Head of caudate nucleus (tissue), 42 donors: ENCODE measurements at regions not wholly inside any gene's neighbourhood (a gene's known extent, or its start where the extent isn't known, plus 50 kb on each side); places are given as distances from the start of the nearest gene placed in this dataset.
"Not testable (repeated sequence)": the region's sequence is repeated elsewhere in the genome, so short reads cannot be mapped to it uniquely, and the experiment has no call there.

Experiments
- DNase-seq, 42 donors: peaks; one replicate each; pipeline versions ENCODE4 v3.0.0 to v3.0.0-alpha.2; 2020 to 2021; ENCODE audit warnings: mixed read lengths in 7 of 42
- intact Hi-C: fragments of 100-400 bp; cut with DNase I; formaldehyde crosslinking; loops from one replicate; pipeline ENCODE4 v1.15.0; 2022

DNA sequence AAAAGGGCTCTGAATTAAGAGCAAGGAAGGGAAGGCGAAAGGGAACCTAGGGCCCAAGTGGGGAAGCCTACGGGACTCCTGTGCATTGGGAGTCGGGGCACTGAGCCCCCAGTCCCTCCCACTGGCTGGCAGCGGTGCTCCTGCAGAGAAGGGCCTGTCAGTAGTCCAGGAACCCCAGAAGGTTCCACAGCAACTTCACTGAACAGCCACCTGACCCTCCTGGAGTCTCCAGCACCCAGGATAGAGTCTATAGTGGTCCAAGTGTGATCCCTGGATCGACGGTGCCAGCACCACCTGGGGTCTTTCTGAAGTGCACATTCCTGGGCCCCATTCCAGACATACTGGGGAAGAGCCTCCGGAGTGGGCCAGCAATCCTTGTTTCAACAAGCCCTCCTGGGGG lies 100.0 kb upstream of the B3GAT1 start:
- peak in 10 of 42 donors; percentile 1 to 37 (median 7) for DNase-seq
- intact Hi-C loops: no loop called here

DNA sequence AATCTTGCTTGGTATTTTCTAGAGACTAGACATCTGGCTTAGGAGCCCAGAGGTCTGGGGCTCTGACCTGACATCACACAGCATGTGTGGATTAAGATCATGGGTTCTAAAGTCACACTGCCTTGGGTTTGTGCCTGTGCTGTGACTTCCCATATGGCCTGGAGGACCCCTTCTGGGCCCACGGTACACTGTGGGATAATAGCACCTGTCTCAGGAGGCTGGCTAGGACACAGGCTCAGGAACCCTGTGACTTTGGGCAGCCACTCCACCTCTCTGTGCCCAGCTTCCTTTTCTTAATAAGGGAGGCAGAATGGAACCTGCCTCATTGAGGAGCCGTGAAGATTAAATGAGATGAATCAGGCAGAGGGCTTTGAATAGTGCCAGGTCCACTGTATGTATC lies 99.2 kb upstream of the B3GAT1 start:
- intact Hi-C loops: no loop called here
- DNase-seq: peak in 6 of 42 donors; percentile 1 to 39 (median 14)

DNA sequence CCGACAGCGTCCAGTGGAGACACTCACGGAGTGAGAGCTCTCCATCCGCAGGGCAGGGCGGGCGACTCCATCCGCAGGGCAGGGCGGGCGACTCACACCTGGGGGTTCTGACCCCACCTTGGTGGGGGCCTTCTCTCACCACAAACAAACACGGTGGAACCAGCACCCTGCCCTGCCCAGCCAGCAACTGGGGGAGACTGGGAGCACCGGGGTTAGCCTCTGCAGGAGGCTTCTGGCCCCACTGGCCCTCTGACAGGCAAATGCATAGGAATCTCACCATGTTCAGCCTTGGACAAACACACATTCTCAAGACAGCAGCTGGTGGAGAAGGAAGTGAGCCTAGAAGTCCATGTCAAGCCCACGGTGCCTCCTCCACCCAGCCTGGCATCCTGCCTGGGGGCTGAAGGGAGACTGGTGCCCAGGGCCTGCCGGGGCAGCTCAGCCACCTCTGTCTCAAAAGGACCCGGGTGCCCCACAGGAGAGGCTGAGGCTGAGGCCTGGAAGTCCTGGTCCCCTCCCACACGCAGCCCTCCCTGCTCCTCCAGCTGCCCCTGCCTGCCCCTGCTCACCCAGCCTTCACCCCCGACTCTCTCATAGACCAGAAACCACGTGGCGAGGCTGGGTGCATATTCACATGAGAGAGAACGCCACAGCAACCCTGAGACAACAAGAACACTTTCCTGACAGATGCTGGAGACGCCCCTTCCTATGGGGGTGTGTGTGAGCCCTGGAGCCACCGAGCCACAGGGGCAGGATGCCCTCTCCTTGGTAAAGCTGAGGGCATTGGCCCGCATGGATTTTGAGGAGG lies 98.4 kb upstream of the B3GAT1 start:
- intact Hi-C loops: no loop called here
- peak in 15 of 42 donors; percentile 1 to 41 (median 14) for DNase-seq

DNA sequence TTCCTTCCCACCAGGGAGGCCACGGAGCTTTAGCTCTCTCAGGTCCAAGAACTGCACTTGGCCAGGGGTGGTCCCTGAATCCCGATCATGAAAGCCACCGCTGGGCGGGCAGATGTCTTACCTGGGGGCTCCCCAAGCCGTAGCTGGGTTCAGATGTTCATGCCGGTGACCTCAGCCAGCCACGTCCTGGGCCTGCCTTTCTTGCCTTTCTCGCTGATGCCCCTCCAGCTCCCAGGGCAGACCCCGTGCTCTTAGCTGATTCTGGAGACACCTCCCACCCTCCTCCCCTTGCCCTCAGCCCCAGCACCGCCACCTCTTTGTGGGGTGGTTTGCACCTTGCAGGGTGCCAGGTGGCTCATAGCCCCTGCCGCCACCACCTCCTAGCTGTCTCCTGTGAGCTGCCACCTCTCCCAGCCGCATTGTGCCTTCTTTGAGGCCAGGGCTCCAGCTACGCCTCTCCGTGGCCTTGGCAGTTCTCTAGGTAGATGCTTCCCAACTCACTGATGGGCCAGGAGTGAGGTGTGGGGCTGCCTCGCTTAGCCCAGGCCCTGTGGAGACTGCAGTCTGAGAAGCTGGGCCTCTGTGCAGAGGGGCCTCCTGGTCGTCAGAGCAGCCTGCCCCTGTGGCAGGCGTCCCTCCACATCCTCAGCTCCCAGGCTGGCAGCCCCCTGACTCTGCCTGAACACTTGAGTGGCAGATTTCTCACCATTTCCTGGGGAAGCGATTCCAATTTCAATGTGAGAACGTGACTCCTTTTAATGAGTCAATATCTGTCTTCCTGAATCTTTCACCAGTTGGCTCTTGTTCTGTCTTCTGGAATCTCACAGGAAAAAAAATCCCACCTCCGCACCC lies 97.6 kb upstream of the B3GAT1 start:
- intact Hi-C loops: no loop called here
- DNase-seq: peak in 12 of 42 donors; percentile 1 to 40 (median 9)

DNA sequence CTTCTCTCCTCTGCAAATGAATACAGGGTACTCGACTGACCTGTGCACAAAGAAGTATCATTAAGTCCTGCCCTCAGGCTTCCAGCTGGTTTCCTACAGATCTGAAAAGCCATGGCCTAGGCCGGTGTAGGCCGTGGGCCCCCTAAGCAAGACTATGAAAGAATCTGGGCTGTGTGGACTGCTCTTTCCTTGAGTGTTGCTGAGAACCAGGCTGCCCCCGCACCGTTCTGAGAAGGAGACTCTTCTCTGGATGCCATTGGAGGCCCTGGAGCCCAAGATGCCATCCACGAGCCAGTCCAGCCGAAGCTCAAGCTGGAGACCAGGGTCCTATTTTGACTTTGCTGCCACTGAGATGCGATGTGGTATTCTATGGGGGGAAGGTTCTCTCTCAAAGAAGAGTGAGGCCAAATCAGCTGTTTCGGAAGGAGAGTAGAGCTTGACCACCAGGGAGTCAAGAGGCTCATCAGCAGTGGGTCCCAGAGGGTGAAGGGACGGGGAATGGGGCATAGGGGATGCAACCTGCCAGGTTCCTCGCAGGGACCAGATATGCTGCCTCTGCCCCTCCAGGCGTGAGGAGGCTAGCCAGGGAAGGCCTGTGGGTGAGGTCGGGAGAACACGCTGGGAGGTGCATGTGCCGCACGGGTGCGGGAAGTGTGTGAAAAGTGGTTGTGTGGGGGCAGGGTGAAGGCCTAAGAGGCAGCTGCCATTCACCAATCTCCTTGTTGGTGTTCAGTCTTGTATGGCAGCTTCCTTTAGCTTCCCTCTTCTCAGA lies 96.4 kb upstream of the B3GAT1 start:
- intact Hi-C loops: no loop called here
- peak in 12 of 42 donors; percentile 1 to 36 (median 11) for DNase-seq

DNA sequence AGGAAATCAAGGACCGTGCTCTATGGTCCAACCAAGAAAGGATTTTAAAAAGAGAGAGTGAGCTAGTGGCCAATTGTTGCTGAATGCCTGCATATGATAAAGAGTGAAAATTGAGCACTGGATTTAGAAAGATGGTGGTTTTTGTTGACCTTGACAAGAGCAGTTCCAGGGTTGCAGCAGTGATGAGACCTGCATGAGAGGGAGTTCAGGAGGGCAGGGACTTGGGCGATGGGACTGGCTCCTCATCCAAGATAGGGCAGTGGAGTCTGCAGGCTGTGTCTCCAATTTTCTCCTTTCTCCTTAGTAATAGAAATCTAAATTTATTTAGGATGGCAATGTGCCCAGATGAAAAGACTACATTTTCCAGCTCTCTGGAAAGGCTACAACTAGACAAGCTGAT lies 94.0 kb upstream of the B3GAT1 start:
- intact Hi-C loops: no loop called here
- peak in 2 of 42 donors; percentile 7 to 15 for DNase-seq

DNA sequence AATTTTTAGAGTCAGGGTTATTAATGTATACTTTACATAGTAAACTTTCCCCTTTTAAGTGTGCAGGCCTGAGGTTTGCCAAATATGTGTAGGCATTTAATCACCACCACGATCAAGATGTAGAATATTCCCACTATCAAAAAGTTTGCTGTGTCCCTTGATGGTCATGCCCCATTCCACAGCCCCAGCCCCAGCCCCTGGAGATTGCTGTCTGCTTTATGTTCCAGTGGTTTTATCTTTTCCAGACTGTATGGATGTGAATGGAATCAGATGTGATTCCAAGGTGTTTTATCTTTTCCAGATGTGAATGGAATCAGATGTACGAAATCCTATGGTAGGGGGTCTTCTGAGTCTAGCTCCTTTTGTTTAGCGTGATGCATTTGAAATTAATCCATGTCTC lies 93.1 kb upstream of the B3GAT1 start:
- intact Hi-C loops: no loop called here
- DNase-seq: peak in 4 of 42 donors; percentile 7 to 33 (median 20)

DNA sequence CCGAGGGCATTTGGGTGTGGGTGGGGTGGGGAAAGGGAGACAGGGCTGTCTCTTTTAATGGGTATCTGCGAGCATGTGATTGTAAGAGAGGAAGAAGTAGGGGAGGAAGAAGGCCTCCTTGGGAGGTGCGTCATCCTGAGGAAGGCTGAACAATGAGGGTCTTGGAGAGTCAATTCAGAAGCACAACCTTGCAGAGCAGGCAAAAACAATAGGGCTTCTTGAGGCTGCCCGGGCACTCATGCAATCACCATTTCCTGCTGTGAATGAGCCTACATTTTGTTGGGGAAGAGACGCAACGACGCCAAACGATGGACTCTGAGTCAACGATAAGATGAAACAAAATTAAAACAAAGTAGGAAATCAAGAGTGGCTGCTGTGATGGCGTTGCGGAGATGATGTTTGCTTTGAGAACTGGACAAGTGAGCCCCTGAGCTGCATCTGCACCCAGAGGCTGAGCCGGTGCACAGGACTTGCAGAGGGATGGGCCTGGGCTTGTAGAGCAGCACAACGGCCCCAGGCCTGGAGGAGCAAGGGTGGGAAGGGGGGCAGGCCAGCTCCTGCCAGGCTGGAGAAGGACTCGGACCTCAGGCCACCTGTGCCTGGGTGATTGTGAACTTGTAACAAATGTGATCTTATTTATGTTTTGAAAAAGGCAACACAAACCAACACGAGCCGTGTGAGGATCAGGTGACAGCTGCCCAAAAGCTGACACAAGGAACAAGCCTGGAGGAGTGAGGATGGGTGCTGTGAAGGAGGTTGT lies 92.3 kb upstream of the B3GAT1 start:
- DNase-seq: peak in 8 of 42 donors; percentile 4 to 40 (median 24)
- intact Hi-C loops: no loop called here

DNA sequence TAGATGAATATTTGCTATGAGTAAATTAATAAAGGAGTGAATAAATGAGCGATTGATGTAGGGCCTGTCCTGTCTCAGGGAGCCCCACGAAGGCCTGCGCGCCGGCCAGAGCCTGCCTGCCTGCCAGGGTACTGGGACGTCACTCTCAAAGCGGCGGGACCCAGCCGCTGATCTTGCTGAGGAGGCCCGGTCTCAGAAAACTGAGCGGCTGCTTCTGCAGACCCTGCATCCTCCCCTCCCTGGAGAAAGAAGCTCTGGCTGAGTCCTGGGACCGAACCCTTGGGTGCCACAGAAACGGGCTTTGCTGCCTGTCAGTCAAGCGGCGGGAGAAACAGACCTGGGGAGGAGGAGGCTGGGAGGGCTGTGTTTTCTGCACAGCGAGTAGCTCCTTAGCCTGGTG lies 91.6 kb upstream of the B3GAT1 start:
- DNase-seq: peak in 4 of 42 donors; percentile 15 to 37 (median 23)

DNA sequence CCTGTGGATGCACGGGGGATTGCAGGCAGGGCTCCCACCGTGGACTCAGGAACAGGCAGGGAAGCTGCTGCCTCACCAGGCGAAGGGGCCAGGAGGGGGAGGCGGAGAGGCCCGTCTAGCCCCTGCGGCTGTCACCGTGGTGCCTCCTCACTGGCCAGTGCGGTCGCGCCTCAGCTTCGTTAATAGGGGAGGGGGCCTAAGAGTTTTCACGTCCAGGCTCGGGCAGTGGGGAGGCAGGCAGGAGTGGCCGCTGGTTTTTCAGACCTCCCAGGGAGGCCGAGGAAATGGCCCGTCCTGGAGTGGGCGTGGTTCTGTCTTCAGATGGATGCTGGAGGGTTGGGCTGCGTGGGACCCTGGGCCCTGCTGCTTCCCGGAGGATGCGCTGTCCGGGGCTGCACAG lies 91.1 kb upstream of the B3GAT1 start:
- intact Hi-C loops: no loop called here
- peak in 5 of 42 donors; percentile 4 to 37 (median 32) for DNase-seq

More for the DNA sequence above, 91.6 kb upstream of the B3GAT1 start:
- intact Hi-C loops: no loop called here

DNA sequence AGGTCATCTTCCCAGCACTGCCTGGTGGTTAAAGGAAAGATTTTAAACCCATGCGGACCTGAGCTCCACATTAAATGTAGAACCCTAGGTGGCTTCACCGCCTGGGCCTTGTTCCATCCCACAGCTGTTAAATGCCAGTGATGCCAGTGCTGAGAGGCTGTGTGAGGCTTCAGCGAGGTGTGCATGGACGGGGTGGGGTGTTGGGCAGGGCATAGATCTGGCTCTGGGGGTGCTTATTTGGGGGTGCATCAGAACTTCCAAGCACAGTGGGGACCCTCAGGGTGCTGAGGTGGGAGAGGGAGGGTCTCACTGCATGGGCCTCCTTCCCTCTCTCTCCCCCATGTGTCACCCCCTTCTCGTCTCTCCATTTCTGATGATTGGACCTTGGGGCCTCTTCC lies 90.1 kb upstream of the B3GAT1 start:
- intact Hi-C loops: no loop called here
- peak in 4 of 42 donors; percentile 1 to 24 (median 13) for DNase-seq

DNA sequence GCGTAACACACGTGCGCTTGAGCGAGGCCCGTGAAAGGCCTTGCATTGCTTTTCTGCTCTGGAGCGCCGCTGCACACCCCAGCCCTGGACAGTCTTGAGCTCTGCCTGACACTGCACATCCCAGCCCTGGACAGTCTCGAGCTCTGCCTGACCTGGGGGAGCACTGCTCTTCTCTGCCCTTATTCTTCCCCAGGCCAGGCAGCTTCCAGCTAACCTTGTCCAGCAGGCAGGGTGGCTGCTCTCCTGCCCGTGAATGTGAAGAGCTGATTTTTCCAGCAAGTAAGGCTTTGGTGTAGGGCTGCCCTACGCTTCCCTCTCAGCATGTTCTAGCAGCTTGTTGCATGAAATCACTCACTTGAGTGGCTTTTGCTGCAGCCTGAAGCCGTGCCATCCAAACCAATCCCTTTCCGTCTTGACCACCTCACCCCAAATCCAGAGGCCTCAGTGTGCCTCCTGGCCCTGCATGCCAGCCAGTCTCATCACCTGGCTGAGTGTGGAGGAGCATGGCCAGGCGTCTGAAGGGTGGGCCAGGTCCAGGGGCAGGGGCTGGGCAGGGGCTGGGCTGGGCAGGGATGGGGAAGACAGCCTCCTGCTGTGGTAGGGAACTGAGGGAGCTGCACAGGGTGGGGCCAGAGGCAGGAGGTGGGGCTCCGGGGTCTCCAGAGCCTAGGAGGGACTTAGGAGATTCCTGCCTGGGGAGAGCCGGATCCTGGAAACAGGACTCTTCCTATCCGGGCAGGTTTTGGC lies 89.5 kb upstream of the B3GAT1 start:
- peak in 5 of 42 donors; percentile 3 to 37 (median 23) for DNase-seq
- intact Hi-C loops: no loop called here

DNA sequence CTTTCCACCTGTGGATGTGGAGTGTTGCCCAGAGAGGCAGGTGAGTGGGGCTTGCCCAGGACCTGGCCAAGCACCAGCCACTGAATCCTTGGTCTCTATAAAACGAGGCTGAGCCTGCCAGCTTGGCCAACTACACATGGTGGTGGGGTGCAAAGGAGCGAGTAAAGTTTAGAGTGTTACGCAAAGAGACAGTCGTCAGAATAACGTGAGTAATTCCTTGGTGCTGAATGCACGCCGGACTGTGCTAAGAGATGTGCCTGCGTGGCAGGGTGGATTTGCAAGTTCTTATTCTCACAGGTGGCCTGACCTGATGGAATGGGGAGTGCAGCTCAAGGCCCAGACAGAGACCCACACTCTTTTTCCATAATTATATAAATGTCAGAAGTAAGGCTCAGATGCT lies 88.6 kb upstream of the B3GAT1 start:
- intact Hi-C loops: no loop called here
- peak in 5 of 42 donors; percentile 7 to 21 (median 11) for DNase-seq

DNA sequence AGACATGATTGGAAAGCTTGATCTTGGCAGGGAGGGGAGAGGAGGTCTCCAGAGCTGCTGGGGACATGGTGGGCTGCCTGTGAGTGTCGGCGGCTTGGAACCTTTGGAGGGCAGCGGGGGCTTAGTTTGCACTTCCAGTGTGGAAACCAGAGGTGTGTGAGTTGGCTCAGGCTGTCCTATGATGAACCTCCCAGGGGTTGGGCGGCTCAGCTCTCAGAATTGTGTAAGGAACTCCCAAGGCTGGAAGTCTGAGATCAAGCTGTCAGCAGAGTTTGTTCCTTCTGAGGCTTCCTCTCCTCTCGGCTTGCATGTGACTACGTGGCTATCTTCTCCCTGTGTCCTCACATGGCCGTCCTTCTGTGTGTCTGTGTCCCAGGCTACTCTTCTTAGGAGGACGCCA lies 87.9 kb upstream of the B3GAT1 start:
- intact Hi-C loops: no loop called here
- peak in 6 of 42 donors; percentile 5 to 33 (median 12) for DNase-seq

DNA sequence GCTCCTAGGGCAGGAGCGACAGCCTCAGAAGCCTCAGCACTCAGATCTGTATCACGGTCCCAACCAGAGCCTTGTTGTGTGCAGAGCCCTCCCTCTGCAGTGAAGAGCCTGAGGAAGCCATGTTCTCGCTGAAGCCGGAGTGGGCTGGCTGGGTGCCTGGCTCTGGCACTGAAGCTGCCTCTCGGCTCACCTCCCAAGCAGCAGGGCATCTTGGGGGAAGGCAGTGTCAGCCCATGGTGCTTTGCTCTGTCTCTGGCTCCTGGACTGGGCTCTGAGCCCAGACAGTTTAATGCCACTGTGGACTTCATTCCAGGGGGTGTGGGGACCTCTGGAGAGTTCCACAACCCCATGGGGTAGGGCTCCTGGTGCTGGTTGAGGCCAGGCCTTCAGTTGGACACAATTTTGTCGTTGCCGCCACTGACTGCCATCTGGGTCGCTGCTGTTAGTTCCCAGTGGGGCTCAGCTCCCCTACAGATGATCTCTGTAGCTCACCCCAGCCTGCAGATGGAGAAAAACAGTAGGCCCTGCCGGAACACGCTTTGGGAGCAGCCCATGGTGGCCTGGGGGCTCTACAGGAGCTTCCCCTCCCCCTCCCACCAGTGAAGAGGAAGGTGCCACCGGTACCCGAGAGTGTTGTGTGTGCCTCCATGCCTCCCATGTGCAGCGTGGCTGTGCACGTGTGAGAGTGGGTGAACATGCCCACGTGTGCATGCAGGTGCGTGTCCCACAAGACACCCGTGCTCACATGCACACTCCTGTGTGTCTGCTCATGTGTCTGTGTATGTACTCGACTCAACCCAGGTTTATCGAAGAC lies 86.5 kb upstream of the B3GAT1 start:
- DNase-seq: peak in 40 of 42 donors; percentile 18 to 82 (median 66)
- intact Hi-C loops: no loop called here

DNA sequence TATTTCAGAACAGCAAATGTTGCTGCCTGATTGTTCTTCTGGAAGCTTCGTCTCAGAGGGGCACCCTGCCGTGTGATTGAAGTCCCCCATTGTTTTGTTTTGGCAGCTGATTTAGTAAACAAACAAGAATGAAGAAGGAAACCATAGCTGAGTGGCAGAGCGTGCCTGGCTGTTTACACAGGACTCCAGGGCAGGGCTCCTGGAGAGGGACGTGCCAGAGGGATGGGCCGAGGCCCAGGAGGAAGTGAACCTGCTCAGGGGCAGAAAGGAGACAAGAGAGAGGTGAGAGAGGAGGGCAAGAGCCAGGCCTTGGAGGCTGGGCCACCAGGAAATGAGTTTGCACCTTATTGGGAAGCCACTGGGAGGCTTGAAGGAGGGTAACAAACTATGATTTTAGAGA lies 85.5 kb upstream of the B3GAT1 start:
- intact Hi-C loops: no loop called here
- DNase-seq: peak in 10 of 42 donors; percentile 1 to 26 (median 10)

DNA sequence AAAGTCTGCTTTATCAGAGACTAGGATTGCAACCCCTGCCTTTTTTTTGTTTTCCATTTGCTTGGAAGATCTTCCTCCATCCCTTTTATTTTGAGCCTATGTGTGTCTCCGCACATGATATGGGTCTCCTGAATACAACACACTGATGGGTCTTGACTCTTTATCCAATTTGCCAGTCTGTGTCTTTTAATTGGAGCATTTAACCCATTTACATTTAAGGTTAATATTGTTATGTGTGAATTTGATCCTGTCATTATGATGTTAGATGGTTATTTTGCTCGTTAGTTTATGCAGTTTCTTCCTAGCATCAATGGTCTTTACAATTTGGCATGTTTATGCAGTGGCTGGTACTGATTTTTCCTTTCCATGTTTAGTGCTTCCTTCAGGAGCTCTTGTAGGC lies 84.0 kb upstream of the B3GAT1 start:
- DNase-seq, intact Hi-C loops: not testable (repeated sequence)
